ENCODE measurements at regions not wholly inside any gene's neighbourhood (a gene's known extent, or its start where the extent isn't known, plus 50 kb on each side); places are given as distances from the start of the nearest gene placed in this dataset.

DNA sequence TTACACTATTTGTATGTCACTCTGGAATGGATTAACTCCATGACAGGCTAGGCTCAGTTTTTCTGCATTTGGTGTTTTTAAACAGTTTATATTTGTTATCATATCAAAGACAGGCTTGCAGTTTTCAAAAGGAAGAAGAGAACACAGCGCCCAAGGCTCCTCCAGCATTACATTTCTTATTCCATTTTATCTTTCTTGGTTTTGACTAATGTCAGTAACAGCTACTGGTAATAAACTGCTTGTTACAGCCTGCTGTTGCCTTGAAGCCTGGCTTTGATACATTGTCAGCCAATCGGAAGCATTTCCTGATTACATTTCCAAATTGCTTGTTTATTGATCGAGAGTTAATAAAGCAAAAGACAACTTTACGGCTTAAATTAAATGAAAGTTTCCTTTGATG, 166.0 kb upstream of the MDFIC start:
- H3K4me1 Mint-ChIP-seq: no peaks in the 10 kb centered on the region
- no peaks in the 10 kb centered on the region for H3K9me3 Mint-ChIP-seq
- peaks cover 21% of the 10 kb centered on the region for H3K27me3 Mint-ChIP-seq
- H3K4me3 Mint-ChIP-seq: no peak overlapping the region
- H3K36me3 Mint-ChIP-seq: no peaks in the 10 kb centered on the region
- DNase-seq: no peak
- H3K27ac Mint-ChIP-seq: no peak overlapping the region

DNA sequence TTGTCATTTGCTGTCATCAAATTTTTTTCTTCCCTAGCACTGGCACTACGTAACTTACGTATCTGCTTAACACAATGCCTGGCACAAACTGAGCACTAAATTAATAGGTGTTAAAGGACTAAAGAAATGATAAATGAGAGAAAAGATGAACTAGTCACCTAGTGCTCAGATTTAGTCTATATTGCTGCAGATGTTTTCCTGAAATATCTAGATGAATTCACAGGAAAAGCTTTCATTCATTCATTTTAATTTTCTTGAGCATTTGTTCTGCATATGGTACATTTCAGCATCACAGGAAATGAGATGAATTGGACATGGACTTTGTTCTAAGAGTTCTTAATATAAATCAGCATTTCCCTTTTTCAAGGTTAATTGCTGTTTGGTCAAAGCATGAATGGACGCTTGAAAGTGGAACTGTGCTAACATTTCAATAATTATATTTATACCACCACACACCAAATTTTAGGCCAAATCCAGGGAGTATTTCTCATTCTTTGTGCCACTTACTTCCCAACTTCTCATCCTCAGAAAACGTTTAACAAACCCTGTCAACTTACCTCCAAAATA, 163.2 kb upstream of the MDFIC start:
- Mint-ChIP-seq H3K27me3 (peaks cover 32% of the 10 kb centered on the region), H3K4me3 (no peak overlapping the region), H3K27ac (no peak overlapping the region), H3K4me1 (no peaks in the 10 kb centered on the region), H3K36me3 (no peaks in the 10 kb centered on the region), H3K9me3 (no peaks in the 10 kb centered on the region)
- no peak for DNase-seq

DNA sequence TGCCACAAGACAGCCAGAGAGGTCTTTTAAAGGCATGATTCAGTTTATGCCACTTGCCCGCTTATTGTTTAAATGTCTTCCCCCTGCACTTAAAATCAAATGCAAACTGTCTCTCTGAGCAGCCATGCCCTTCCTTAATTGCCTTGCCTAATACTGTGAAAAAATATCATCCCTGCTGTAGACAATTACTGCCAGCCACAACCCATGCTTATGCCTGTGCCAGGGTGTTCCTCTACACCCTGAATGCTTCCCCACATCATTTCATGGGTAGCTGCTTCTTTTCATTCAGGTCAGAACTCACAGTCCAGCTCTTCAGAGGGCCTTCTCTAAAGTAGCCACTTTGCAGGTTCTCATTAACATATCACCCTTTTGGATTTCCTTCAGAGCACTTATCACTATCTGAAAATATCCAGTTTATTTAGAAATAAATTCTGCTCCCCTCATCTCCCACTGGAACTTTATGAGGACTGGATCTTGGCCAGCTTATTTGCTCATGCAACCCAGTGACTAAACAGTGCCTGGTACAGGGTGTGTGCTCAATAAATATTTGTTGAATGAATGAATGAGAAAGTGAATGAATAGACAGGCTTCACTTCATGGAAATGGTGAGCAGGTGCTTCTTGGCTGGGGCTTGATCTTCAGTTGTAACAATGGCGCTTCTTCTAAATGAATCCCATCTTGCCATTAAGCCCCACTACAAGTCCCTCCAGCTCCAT, 162.4 kb upstream of the MDFIC start:
- Mint-ChIP-seq H3K27me3 (peaks cover 31% of the 10 kb centered on the region), H3K4me1 (no peaks in the 10 kb centered on the region), H3K9me3 (no peaks in the 10 kb centered on the region), H3K27ac (no peak overlapping the region), H3K4me3 (no peak overlapping the region), H3K36me3 (no peaks in the 10 kb centered on the region)
- no peak for DNase-seq

DNA sequence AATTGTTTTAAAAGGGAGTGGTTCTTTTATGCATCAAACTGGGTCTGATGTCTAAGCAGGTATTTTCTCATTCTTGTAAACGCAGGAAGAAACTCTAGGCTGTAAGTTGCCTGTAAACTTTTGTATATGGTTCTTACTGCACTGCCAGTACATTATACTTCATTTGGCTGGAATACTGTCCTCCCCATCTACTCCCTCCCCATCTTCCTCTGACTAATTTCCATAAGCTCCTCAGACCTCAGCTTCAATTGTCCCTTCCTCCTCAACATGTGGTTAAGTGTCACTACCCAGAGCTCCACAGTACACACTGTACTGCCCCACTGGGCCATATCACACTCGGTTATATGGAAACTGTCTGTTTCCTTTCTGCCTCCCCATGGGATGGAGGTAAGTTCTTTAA, 161.4 kb upstream of the MDFIC start:
- Mint-ChIP-seq H3K27ac (no peak overlapping the region), H3K27me3 (peaks cover 31% of the 10 kb centered on the region), H3K4me3 (no peak overlapping the region)

DNA sequence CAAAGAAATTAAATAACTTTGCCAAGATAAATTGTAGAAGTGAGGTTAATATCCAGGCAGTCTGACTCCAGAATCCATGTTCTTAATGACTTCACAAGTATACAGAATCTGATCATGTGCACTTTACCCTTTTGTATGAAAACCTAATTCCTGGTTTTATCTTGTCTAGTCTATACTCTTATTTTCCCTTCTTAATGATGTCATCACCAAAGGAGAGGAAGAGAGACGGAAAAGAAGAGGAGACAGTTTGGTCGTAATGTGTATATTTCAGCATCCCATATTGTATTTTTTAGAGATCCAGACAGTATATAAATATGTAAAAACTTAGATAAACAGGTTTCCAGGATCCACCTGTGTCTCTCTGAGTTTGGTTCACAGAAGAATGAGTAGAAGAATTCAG, 159.9 kb upstream of the MDFIC start:
- no peaks in the 10 kb centered on the region for H3K36me3 Mint-ChIP-seq
- no peaks in the 10 kb centered on the region for H3K9me3 Mint-ChIP-seq
- peaks cover 1% of the 10 kb centered on the region for H3K4me1 Mint-ChIP-seq
- H3K4me3 Mint-ChIP-seq: no peak overlapping the region
- DNase-seq: no peak
- peaks cover 34% of the 10 kb centered on the region for H3K27me3 Mint-ChIP-seq
- H3K27ac Mint-ChIP-seq: no peak overlapping the region

More for the DNA sequence above, 161.4 kb upstream of the MDFIC start:
- H3K9me3 Mint-ChIP-seq: no peaks in the 10 kb centered on the region
- H3K4me1 Mint-ChIP-seq: peaks cover 1% of the 10 kb centered on the region
- no peaks in the 10 kb centered on the region for H3K36me3 Mint-ChIP-seq
- no peak for DNase-seq

DNA sequence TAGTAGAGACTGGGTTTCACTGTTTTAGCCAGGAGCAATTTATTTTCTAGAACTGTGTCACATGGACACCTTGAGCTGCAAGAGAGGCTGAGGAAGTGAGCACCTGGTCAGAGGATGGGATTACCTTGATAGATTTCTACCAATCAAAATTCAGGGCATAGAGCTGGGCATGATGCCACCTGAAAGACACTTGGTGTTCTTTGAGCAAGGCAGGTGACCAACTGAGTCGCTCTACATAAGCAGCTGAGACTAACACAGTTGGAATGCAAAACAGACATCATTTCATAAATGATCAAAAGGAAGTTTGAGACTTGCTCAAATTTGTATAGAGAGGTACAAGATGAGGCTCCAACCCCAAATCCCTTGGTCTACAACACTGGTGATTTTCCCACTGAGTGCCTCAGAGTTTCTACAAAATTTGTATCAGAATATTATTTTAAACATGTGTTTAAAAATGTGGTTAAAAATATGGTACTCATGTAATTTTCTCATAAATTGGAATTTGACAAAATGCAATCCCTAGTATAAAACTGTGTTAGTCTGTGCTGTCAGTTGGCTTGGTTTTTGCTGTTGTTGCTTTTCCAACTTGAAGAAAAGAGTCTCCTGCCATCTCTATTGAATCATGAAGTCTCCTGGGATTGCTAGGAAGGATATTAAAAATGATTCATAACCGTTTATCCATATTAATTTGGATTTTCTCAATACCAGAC, 156.4 kb upstream of the MDFIC start:
- H3K36me3 Mint-ChIP-seq: no peaks in the 10 kb centered on the region
- H3K27me3 Mint-ChIP-seq: peaks cover 39% of the 10 kb centered on the region
- no peak overlapping the region for H3K4me3 Mint-ChIP-seq
- H3K9me3 Mint-ChIP-seq: no peaks in the 10 kb centered on the region
- no peak overlapping the region for H3K27ac Mint-ChIP-seq
- DNase-seq: no peak
- peaks cover 1% of the 10 kb centered on the region for H3K4me1 Mint-ChIP-seq

DNA sequence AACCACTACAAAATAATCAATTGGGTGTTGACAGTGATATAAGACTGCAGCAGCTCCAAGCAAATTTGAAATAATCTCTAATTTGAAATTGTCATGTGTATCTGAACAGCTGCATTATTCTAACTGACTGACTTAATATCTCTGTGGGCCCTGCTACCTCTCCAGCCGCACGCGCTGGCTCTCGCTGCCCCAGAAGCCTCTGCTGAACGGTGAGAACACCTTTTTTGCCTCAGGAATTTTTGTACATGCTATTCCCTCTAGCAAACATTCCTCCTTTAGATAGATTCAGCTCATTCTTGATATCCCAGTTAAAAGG, 155.9 kb upstream of the MDFIC start:
- peaks cover 39% of the 10 kb centered on the region for H3K27me3 Mint-ChIP-seq
- no peak overlapping the region for H3K27ac Mint-ChIP-seq
- H3K4me1 Mint-ChIP-seq: peaks cover 1% of the 10 kb centered on the region
- no peak overlapping the region for H3K4me3 Mint-ChIP-seq
- no peaks in the 10 kb centered on the region for H3K36me3 Mint-ChIP-seq
- no peak for DNase-seq
- no peaks in the 10 kb centered on the region for H3K9me3 Mint-ChIP-seq

DNA sequence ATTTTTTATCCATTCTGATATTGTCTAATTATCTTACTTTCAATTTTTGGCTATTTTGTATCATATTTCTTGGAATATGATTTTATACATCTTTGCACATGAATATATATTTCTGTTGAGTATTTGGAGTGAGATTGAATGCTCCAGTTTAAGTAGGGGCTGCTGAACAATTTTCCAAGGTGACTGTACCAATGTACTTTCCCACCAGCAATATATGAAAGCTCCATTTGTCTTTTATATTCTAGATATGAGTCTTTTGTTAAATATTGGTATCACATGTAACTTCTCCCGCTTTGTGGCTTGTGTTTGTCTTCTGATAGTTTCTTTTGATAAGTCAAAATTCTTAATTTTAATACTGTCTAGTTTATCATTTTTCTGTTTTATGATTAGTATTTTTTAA, 144.6 kb upstream of the MDFIC start:
- no peak for DNase-seq
- Mint-ChIP-seq H3K9me3 (no peaks in the 10 kb centered on the region), H3K4me1 (peaks cover 8% of the 10 kb centered on the region), H3K36me3 (no peaks in the 10 kb centered on the region), H3K4me3 (no peak overlapping the region), H3K27ac (no peak overlapping the region), H3K27me3 (peaks cover 12% of the 10 kb centered on the region)

DNA sequence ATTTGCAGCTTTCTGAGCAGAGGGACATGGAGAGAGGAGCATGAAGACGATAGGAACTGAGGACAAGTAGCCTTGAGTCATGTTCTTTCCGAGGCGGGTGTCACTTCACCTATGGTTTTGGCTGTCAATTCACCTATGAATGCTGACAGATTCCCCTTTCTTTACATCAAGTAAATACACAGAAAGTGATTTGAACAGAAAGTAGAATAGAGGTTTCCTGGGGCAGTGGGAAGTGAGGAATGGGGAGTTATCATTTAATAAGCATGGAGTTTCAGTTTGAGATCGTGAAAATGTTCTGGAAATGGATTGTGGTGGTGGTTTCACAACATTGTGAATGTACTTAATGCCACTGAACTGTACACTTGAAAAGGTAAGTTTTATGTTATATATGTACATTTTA, 138.4 kb upstream of the MDFIC start:
- Mint-ChIP-seq H3K27ac (peak overlapping the region; percentile 21), H3K36me3 (no peaks in the 10 kb centered on the region), H3K27me3 (peaks cover 20% of the 10 kb centered on the region), H3K9me3 (no peaks in the 10 kb centered on the region), H3K4me1 (peaks cover 19% of the 10 kb centered on the region), H3K4me3 (no peak overlapping the region)
- no peak for DNase-seq

DNA sequence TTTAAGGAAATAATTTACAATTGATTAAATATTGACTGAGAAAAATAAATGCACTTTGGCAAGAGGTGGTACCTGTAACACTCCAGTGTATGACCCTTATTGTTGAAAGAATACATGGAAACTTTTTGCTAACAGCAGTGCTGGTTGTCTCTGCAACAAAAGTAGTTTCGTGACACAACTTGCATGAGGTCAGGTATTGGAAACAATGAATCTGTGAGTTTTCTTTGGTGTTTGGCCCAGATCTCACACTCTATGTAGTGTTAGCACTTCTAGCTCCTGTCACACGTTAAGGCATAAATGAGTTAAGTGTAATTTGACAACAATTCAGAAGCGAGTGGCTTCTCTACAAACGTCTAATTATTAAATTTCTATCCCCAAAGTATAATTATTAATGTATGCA, 137.7 kb upstream of the MDFIC start:
- no peak for DNase-seq
- no peaks in the 10 kb centered on the region for H3K9me3 Mint-ChIP-seq
- no peaks in the 10 kb centered on the region for H3K36me3 Mint-ChIP-seq
- H3K27ac Mint-ChIP-seq: no peak overlapping the region
- H3K4me3 Mint-ChIP-seq: no peak overlapping the region
- peaks cover 21% of the 10 kb centered on the region for H3K4me1 Mint-ChIP-seq
- peaks cover 20% of the 10 kb centered on the region for H3K27me3 Mint-ChIP-seq

DNA sequence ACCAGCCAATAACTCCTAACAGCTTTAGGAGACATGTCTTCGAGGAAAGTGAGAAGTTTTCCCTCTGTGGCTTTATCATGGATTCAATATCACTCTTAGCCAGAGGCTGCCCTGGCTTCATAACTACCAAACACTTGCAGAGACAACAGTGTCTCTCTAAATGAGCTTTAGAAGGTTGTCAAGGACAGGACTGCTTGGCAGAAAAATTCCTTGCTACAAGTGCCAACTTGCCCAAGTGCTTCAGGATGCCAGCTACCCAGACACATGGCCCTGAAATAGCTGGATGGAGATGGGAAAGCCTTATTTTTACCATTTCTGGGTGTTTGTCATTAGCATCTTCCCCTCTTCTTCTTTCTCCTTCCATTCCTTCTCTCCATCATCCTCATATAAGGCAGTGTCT, 137.1 kb upstream of the MDFIC start:
- H3K36me3 Mint-ChIP-seq: no peaks in the 10 kb centered on the region
- peaks cover 20% of the 10 kb centered on the region for H3K27me3 Mint-ChIP-seq
- no peaks in the 10 kb centered on the region for H3K9me3 Mint-ChIP-seq
- H3K4me3 Mint-ChIP-seq: no peak overlapping the region
- H3K4me1 Mint-ChIP-seq: peaks cover 23% of the 10 kb centered on the region
- DNase-seq: no peak
- no peak overlapping the region for H3K27ac Mint-ChIP-seq

DNA sequence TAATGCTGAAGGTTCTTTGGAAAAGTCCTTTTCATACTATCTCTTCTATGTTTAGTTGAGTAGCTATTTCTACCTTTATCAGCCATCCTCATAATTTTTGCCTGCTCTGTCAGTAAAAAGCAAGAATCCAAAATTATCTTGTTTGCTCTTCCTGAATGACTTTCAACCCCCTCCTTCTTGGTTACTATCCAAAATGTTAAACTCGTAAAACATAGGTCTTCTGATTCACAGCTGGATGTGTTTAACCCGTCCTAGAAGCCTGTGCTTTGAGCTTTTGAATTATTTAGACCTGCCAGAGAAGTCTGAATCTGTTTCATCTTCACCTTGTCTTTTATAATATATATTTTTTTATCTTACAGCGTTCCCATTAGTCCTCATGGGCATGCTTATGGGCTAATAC, 136.4 kb upstream of the MDFIC start:
- DNase-seq: no peak
- H3K27ac Mint-ChIP-seq: no peak overlapping the region
- H3K4me1 Mint-ChIP-seq: peaks cover 23% of the 10 kb centered on the region
- H3K9me3 Mint-ChIP-seq: no peaks in the 10 kb centered on the region
- H3K27me3 Mint-ChIP-seq: peaks cover 19% of the 10 kb centered on the region
- no peak overlapping the region for H3K4me3 Mint-ChIP-seq
- no peaks in the 10 kb centered on the region for H3K36me3 Mint-ChIP-seq

DNA sequence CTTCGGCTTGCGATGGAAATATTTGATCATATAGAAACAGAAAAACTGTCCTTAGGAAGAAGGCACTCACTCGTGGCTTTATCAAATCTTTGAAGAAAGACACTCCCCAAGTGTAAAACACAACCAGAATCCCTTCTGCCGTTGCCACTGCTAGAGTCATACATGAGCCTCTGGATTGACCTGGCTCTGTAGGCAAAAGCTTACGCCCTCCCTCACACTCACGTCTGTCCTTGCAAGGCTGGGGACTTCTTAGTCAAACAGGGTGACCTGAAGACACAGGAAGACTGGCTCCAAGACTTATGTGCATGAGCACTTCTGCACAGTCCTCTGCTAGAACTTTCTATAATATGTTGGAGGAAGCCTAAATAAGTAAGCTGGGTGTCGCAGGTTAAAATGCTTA, 135.4 kb upstream of the MDFIC start:
- peak overlapping the region; percentile 25 for H3K27ac Mint-ChIP-seq
- H3K4me3 Mint-ChIP-seq: no peak overlapping the region
- H3K4me1 Mint-ChIP-seq: peaks cover 21% of the 10 kb centered on the region
- H3K27me3 Mint-ChIP-seq: peaks cover 16% of the 10 kb centered on the region
- peak; percentile 13 for DNase-seq
- H3K36me3 Mint-ChIP-seq: no peaks in the 10 kb centered on the region
- H3K9me3 Mint-ChIP-seq: peaks cover 1% of the 10 kb centered on the region

DNA sequence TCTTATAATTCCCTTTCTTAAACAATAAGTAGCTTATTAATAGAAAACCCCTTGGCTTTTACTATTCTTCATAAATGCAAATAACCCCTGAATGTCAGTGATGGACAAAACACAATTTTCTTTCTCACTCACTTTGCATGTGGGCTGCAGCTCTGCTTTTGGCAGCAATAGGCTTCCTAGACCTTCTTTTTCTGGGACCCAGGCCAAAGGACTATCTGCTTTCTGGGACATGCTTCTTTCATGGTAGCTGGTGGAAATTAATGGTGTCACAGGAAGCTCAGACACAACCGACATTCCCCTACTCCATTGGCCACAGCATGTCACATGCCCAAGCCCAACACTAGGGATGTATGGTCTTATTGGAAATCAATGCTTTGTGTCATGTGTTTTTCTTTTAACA, 134.3 kb upstream of the MDFIC start:
- H3K4me1 Mint-ChIP-seq: peaks cover 21% of the 10 kb centered on the region

DNA sequence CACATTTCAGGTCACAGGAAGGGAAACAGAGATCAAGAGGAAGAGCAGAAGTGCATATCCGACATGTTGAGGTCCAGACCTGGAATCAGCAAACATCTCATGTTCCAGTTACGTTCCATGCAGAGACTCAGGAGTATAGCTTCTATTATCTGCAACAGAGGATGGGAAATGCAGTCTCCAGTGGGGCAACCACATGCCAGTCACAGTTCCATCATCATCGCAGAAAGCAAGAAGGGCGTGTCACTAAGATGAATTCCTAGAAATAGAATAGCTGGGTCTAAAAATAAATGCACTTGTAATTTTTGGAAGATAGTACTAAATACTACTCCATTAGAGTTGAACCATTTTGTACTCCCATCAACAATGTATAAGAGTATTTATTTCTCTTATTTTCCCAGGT, 133.2 kb upstream of the MDFIC start:
- Mint-ChIP-seq H3K4me1 (peaks cover 23% of the 10 kb centered on the region), H3K27ac (no peak overlapping the region), H3K4me3 (no peak overlapping the region), H3K9me3 (peaks cover 1% of the 10 kb centered on the region), H3K36me3 (no peaks in the 10 kb centered on the region), H3K27me3 (peaks cover 13% of the 10 kb centered on the region)
- DNase-seq: no peak

More for the DNA sequence above, 134.3 kb upstream of the MDFIC start:
- peaks cover 16% of the 10 kb centered on the region for H3K27me3 Mint-ChIP-seq
- DNase-seq: no peak
- H3K4me3 Mint-ChIP-seq: no peak overlapping the region
- no peaks in the 10 kb centered on the region for H3K36me3 Mint-ChIP-seq
- peaks cover 1% of the 10 kb centered on the region for H3K9me3 Mint-ChIP-seq
- no peak overlapping the region for H3K27ac Mint-ChIP-seq

DNA sequence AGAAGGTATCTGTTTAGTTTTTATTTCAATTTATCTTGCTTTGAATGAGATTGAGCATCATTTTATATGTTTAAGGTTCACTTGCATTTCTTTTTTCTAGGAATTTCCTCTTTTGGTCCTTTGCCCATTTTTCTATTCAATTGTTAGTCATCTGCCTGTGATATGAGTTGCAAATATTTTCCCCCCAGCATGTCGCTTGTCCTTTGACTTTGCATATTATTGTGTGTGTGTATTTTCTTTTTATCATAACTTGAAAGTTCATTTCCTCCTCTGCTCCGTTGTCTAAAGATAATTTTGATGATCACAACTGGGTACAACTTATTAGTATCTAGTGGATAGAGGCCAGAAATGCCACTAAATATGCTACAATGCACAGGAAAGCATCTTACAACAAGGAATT, 132.7 kb upstream of the MDFIC start:
- H3K27ac Mint-ChIP-seq: no peak overlapping the region
- H3K4me1 Mint-ChIP-seq: peaks cover 23% of the 10 kb centered on the region
- no peak for DNase-seq

More for the DNA sequence above, 132.7 kb upstream of the MDFIC start:
- H3K27me3 Mint-ChIP-seq: peaks cover 13% of the 10 kb centered on the region
- peaks cover 1% of the 10 kb centered on the region for H3K9me3 Mint-ChIP-seq
- no peak overlapping the region for H3K4me3 Mint-ChIP-seq
- H3K36me3 Mint-ChIP-seq: no peaks in the 10 kb centered on the region

All from activated naive CD8-positive, alpha-beta T cell treated with anti-CD3 and anti-CD28 coated beads for 36 hours (primary cell).